ENCODE measurements at regions not wholly inside any gene's neighbourhood (a gene's known extent, or its start where the extent isn't known, plus 50 kb on each side); places are given as distances from the start of the nearest gene placed in this dataset.

GRCh38 chr13:30840515-30840914 lies 65.6 kb upstream of the MEDAG start:
- BruUV-seq (replicated peaks), result no TSS peak
- H3K4me3 ChIP-seq (ENCODE audit: low read depth, low read length, poor library complexity, severe bottlenecking), result no peak overlapping the region
- H3K4me1 ChIP-seq (ENCODE audit: insufficient read depth, low read length, poor library complexity, severe bottlenecking), result no peaks in the 10 kb centered on the region
- POLR2A ChIA-PET (ENCODE audit: low non-redundant PET), result no interaction called here
- no peaks in the 10 kb centered on the region for H3K9me3 ChIP-seq (ENCODE audit: low read depth, low read length, poor library complexity, severe bottlenecking)
- H3K27me3 ChIP-seq (replicated peaks; ENCODE audit: insufficient read depth, low read depth, low read length, poor library complexity), result no peaks in the 10 kb centered on the region
- no peak for DNase-seq (ENCODE audit: low spot score)
- H3K36me3 ChIP-seq (ENCODE audit: insufficient read depth, low read length, poor library complexity, severe bottlenecking), result no peaks in the 10 kb centered on the region
- no peak overlapping the region for H3K27ac ChIP-seq (ENCODE audit: low read depth, low read length, poor library complexity, severe bottlenecking)
- CTCF ChIA-PET, result no interaction called here
- TF ChIP-seq EZH2 (IDR thresholded peaks at IDR 0.05; ENCODE audit: borderline replicate concordance, low read depth, low read length, poor library complexity, severe bottlenecking) (no peak), CTCF (conservative IDR thresholded peaks at IDR 0.05; ENCODE audit: low read depth, low read length) (no peak)
- intact Hi-C loops (cut with micrococcal nuclease; ENCODE audit: unreplicated experiment), result no loop called here

- Histone ChIP-seq H3K27ac (ENCODE audit: low read depth, low read length, poor library complexity, severe bottlenecking) (no peak overlapping the region), H3K4me1 (ENCODE audit: insufficient read depth, low read length, poor library complexity, severe bottlenecking) (no peaks in the 10 kb centered on the region), H3K27me3 (replicated peaks; ENCODE audit: insufficient read depth, low read depth, low read length, poor library complexity) (no peaks in the 10 kb centered on the region), H3K4me3 (ENCODE audit: low read depth, low read length, poor library complexity, severe bottlenecking) (no peak overlapping the region), H3K36me3 (ENCODE audit: insufficient read depth, low read length, poor library complexity, severe bottlenecking) (no peaks in the 10 kb centered on the region), H3K9me3 (ENCODE audit: low read depth, low read length, poor library complexity, severe bottlenecking) (no peaks in the 10 kb centered on the region)
- ChIA-PET CTCF (no interaction called here), POLR2A (ENCODE audit: low non-redundant PET) (no interaction called here)
- BruUV-seq (replicated peaks), result no TSS peak
- intact Hi-C loops (cut with micrococcal nuclease; ENCODE audit: unreplicated experiment), result no loop called here
- TF ChIP-seq EZH2 (IDR thresholded peaks at IDR 0.05; ENCODE audit: borderline replicate concordance, low read depth, low read length, poor library complexity, severe bottlenecking), result no peak
- no peak for TF ChIP-seq CTCF (conservative IDR thresholded peaks at IDR 0.05; ENCODE audit: low read depth, low read length)
- DNase-seq (ENCODE audit: low spot score), result no peak
Measured at GRCh38 chr13:30841154-30841553, 64.9 kb upstream of the MEDAG start.

GRCh38 chr13:30843548-30843947 lies 62.5 kb upstream of the MEDAG start:
- CTCF ChIA-PET, result no interaction called here
- no peak for DNase-seq (ENCODE audit: low spot score)
- Histone ChIP-seq H3K27ac (ENCODE audit: low read depth, low read length, poor library complexity, severe bottlenecking) (no peak overlapping the region), H3K27me3 (replicated peaks; ENCODE audit: insufficient read depth, low read depth, low read length, poor library complexity) (no peaks in the 10 kb centered on the region), H3K9me3 (ENCODE audit: low read depth, low read length, poor library complexity, severe bottlenecking) (no peaks in the 10 kb centered on the region), H3K36me3 (ENCODE audit: insufficient read depth, low read length, poor library complexity, severe bottlenecking) (no peaks in the 10 kb centered on the region), H3K4me1 (ENCODE audit: insufficient read depth, low read length, poor library complexity, severe bottlenecking) (peaks cover 10% of the 10 kb centered on the region), H3K4me3 (ENCODE audit: low read depth, low read length, poor library complexity, severe bottlenecking) (no peak overlapping the region)
- intact Hi-C loops (cut with micrococcal nuclease; ENCODE audit: unreplicated experiment), result no loop called here
- TF ChIP-seq CTCF (conservative IDR thresholded peaks at IDR 0.05; ENCODE audit: low read depth, low read length) (no peak), EZH2 (IDR thresholded peaks at IDR 0.05; ENCODE audit: borderline replicate concordance, low read depth, low read length, poor library complexity, severe bottlenecking) (no peak)
- POLR2A ChIA-PET (ENCODE audit: low non-redundant PET), result no interaction called here
- no TSS peak for BruUV-seq (replicated peaks)

Measured in A673 (cell line).